ENCODE measurements at regions not wholly inside any gene's neighbourhood (a gene's known extent, or its start where the extent isn't known, plus 50 kb on each side); places are given as distances from the start of the nearest gene placed in this dataset.

DNA sequence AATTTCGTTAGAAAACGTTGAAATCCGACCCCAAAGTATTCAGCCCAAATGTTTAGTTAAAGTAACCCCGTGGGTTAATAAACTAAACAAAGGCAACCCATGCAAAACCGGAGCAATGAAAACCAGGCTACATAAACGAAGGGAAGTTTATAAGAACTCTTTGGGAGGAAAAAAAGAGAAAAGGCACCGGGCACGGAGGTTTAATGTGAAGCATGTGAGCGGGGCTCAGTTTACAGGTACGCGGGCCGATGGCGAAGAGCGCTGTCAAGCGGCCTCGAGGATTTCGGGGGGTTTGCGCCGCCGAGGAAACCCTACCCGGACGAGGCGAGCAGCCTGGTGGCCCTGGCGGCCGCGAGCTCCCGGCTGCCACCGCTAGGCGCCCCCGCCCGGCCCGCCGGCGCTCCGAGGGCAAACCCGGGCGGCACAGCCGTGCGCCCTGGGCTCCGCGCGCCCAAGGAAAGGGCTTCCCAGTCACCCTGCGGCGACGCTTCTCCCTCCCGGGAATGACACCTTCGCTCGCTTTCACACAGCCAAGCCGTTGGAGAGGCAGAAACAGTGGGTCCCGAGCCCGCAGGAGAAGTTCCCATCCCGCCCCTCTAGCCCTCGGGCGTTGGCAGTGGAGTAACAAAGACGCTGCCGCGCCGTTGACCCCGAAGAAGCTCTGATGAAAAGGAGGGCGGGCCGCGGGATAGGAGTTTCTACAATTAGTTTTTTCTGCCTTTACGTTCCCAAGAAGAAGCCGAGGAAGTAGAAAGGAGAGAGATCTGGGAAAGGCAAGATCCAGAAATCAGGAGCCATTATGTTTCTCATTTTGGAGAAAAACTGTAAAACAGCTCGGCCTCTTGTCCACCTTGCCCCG is 126.0 kb downstream of the TMEM174 start:
- no peak for TF ChIP-seq EZH2 (IDR thresholded peaks at IDR 0.05)
- no peak for TF ChIP-seq POLR2AphosphoS5 (IDR thresholded peaks at IDR 0.05; ENCODE audit: borderline replicate concordance, low read depth, low read length)
- no peak for TF ChIP-seq FOXP2 (optimal IDR thresholded peaks at IDR 0.05; ENCODE audit: control extremely low read depth, extremely low read length, insufficient read depth)
